NK-92 (cell line): ENCODE measurements at regions not wholly inside any gene's neighbourhood (a gene's known extent, or its start where the extent isn't known, plus 50 kb on each side); places are given as distances from the start of the nearest gene placed in this dataset.
"Not testable (repeated sequence)": the region's sequence is repeated elsewhere in the genome, so short reads cannot be mapped to it uniquely, and the experiment has no call there.

Experiments used
- DNase-seq: peaks from one replicate; lab custom pipeline; 2025; ENCODE audit not compliant: unreplicated experiment; lab: John Stamatoyannopoulos, UW

GRCh38 chr9:41273549-41274267, 84.6 kb upstream of the ZNG1F start:
- DNase-seq = not testable (repeated sequence)

DNA sequence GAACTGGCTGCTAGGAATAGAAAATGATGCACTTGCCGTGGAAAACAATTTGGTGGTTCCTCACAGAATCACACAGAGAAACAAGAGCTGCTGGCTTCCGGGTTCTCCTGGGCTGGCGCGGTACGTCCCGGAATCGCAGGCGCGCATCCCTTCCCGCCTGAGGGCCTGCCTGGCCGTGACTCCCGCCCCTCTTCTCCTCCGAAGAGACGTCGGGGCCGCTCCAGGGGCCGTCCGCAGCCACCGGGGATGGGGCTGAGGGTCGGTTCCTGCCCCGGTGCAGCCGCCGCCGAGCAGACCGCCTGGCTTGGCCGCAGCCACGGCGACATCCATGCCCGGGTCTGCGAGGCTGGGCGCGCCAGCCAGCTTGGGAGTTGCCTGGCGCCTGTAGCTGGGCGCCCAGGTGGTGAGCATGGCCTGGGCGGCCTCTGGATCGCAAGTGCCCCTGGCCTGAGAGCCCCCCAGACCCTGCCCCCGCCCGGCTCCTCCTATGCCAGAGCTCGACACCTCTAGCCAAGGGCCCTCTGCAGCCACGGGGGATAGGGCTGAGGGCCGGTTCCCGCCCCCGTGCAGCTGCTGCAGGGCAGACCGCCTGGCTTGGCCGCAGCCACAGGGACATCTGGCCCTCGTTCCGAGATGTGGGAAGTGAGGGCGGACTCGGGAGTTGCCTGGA, 83.9 kb upstream of the ZNG1F start:
- not testable (repeated sequence) for DNase-seq

GRCh38 chr9:41270992-41271391, 81.9 kb upstream of the ZNG1F start:
- not testable (repeated sequence) for DNase-seq

GRCh38 chr9:41269471-41269870, 80.4 kb upstream of the ZNG1F start:
- DNase-seq = not testable (repeated sequence)

GRCh38 chr9:41269054-41269453, 79.9 kb upstream of the ZNG1F start:
- not testable (repeated sequence) for DNase-seq

DNA sequence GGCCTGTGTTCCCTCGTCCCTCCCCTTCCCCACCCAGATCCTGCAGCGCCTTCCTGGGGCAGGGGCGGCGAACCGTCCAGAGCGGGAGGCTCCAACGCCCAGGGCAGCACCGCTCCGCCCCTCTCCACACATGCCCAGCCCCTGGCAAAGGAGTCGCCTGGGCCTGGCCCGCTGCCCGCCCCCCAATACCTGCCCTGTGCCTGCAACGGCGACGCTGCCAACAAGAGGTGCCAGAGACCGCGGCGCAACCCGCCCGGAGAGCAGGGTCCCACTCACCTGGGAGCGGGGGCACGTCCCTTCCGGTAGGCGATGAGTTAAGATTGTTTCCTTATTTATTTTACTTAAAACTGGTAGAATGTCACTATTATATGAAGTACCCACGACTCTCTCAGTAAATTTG, 77.5 kb upstream of the ZNG1F start:
- not testable (repeated sequence) for DNase-seq

DNA sequence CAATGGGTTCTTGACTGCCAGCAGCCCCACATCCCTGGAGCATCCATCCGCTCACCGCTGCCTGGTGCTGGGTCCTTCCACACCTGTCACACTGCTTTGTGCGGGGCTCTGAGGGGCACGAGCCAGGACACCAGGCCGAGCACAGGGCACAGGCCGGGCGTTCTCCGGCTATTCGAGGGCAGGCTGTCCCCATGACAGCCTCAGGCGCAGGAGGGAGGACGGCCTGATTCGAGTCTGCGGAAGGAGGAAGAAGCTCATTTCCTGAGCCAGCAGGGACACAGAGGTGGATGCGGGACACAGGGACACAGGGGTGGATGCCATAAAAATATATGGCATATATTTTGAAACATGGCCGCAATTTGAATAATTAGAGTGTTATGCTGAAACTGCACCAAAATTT, 76.9 kb upstream of the ZNG1F start:
- DNase-seq = not testable (repeated sequence)

DNA sequence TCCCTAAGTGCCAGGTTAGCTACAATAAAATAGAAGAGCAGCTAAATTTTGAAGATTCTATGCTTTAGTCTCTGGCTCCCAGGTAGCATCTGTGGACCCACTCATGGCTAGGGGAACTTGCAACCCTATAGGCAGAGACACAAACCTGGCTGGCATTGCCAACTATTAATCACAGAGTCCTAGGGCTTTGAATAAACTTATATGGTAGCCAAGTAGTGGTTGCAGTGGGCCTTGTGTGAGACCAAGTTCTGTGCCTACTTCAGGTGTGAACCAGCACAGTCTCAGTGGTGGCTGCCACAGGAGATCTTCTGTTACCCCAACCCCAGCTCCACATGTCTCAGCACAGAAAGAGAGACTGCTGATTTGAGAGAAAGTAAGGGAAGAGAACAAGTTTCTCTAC, 62.9 kb upstream of the ZNG1F start:
- DNase-seq = not testable (repeated sequence)

- DNase-seq = not testable (repeated sequence)
These were observed 62.0 kb upstream of the ZNG1F start for GRCh38 chr9:41251101-41251500.

DNA sequence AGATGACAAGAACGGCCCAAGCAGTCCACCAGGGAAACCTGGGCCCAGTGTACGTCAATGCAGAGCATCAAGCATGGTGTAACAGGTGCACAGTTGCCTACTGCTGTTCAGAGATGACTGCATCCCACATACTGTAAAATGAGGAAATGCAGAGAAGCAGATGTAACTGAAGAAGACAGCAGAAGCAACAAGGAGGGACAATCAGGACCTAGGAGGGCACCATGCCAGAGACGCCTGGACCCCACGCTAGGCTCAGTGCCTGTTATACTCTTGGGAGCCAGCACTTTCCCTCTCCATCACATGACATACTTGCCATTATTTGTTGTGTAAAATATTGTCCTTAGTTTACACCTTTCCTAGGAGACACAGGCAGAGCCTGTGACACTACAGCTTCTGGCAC, 57.6 kb upstream of the ZNG1F start:
- DNase-seq = not testable (repeated sequence)
